ENCODE measurements at regions not wholly inside any gene's neighbourhood (a gene's known extent, or its start where the extent isn't known, plus 50 kb on each side); places are given as distances from the start of the nearest gene placed in this dataset.

DNA sequence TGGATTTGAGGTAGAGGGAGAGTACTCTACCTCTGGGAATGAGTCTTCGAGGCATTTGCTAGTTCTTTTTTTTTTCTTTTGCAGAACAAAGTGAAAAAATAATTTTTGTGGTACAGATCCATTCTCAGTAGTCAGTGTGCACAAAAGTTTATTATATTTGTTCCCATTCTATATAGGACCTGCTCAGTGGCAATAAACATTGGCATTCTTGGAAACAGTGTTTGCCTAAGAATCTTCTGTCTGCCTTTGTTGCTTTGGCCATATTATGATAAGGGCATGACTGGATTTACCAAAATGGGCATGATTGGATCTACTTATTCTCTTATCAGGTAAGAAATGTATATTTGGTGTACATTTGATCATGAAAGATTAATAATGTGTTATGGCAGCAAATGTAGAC, 583.3 kb downstream of the PLCL1 start:
- Mint-ChIP-seq H3K4me1 (peaks cover 9% of the 10 kb centered on the region), H3K9me3 (no peaks in the 10 kb centered on the region), H3K36me3 (no peaks in the 10 kb centered on the region), H3K27ac (no peak overlapping the region), H3K4me3 (no peak overlapping the region), H3K27me3 (peaks cover 23% of the 10 kb centered on the region)
- no peak for DNase-seq

DNA sequence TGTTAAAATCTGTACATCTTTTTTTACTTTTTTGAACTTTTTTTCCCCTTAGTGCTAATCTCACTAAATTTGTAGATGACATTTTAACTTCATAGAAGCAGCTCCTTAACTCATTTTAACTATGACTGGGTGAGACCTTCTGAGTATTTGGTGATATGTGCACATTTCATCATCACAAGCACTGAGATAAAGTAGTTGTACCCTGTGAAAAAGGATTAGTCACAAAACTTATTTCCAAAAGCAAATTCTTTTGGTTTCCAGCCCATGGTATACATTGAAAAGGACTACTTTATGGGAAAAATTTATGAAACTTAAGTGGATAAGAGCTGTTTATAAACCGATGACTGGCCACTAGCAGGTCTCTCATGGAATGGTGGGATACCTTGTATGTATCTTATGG, 581.5 kb downstream of the PLCL1 start:
- Mint-ChIP-seq H3K9me3 (no peaks in the 10 kb centered on the region), H3K4me1 (peaks cover 9% of the 10 kb centered on the region), H3K4me3 (no peak overlapping the region), H3K27ac (no peak overlapping the region), H3K27me3 (peaks cover 34% of the 10 kb centered on the region), H3K36me3 (no peaks in the 10 kb centered on the region)
- no peak for DNase-seq

DNA sequence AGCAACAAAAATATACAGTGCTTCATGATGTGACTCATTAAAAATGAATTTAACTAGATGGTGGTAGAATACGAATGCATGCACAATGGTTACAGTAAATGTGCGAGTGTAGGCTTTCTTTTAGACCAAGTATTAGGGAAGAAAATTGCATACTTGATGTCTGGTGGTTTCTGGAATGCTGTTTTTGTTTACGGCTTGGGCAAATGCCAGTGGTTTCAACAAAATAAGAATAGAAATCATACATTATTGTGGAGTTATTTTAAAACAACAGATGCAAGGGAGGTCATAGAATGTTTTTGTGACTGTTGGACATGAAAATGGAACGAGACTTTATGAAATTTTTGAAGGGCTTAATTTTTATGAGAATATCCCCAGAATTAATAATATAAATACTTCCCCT, 580.9 kb downstream of the PLCL1 start:
- no peak overlapping the region for H3K4me3 Mint-ChIP-seq
- peaks cover 34% of the 10 kb centered on the region for H3K27me3 Mint-ChIP-seq
- H3K4me1 Mint-ChIP-seq = peaks cover 9% of the 10 kb centered on the region
- no peaks in the 10 kb centered on the region for H3K36me3 Mint-ChIP-seq
- DNase-seq = no peak
- H3K27ac Mint-ChIP-seq = no peak overlapping the region
- no peaks in the 10 kb centered on the region for H3K9me3 Mint-ChIP-seq

DNA sequence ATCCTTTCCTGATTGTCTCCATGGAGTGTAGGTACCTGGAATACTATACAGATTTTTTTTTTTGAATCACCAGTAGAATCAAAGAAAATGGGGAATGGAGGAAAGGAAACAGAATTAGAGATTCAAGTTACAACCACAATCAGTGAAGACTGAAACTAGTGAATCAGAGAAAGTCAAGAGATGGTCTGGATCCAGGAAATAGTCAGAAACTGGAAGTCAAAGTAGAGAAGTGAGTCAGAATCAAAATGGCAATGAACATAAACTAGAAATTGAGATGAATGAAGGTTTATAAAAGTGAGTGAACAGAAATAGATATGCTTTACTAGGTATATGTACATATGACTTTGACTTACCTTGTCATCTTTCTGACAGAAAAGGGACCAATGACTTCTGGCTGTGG, 579.0 kb downstream of the PLCL1 start:
- peaks cover 9% of the 10 kb centered on the region for H3K4me1 Mint-ChIP-seq
- H3K4me3 Mint-ChIP-seq = no peak overlapping the region
- H3K36me3 Mint-ChIP-seq = no peaks in the 10 kb centered on the region
- H3K27me3 Mint-ChIP-seq = peaks cover 34% of the 10 kb centered on the region
- H3K27ac Mint-ChIP-seq = no peak overlapping the region
- DNase-seq = no peak
- no peaks in the 10 kb centered on the region for H3K9me3 Mint-ChIP-seq

DNA sequence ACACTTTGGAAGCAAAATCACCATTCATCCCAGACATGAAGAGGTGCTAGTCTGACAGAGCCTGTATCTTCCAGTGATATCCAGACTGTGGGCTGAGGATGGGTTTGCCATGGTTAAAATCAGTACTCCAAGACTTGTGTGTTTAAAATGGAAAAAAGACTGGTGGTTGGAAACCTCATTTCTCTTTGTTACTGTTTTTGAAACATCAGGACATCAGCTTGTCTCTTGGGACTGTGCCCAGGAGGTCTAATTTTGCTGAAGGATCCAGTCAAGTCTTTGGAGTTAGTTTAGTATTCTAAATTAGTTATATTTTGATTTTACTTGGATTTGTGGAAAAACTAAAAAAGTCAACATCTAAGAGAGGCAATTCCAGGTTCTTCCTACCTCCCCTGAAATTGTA, 578.4 kb downstream of the PLCL1 start:
- Mint-ChIP-seq H3K27me3 (peaks cover 34% of the 10 kb centered on the region), H3K4me3 (no peak overlapping the region), H3K36me3 (no peaks in the 10 kb centered on the region), H3K27ac (no peak overlapping the region), H3K9me3 (no peaks in the 10 kb centered on the region), H3K4me1 (peaks cover 9% of the 10 kb centered on the region)
- DNase-seq = no peak

DNA sequence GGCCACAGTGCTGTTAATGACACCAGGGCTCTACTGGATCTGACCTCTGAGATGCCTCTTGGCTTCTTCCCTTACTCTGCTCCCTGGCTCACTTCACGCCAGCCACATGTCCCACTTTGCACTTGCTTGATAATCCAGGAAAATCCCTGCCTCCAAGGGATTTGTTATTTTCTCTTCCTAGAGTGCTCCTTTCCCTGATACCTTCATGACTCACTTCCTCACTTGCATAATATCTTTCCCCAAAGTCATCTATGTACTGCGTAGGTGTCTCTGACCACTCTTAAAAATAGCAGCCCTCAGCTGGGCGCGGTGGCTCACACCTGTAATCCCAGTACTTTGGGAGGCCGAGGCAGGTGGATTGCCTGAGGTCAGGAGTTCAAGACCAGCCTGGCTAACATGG, 572.3 kb downstream of the PLCL1 start:
- Mint-ChIP-seq H3K36me3 (no peaks in the 10 kb centered on the region), H3K9me3 (peaks cover 1% of the 10 kb centered on the region), H3K27ac (no peak overlapping the region)

DNA sequence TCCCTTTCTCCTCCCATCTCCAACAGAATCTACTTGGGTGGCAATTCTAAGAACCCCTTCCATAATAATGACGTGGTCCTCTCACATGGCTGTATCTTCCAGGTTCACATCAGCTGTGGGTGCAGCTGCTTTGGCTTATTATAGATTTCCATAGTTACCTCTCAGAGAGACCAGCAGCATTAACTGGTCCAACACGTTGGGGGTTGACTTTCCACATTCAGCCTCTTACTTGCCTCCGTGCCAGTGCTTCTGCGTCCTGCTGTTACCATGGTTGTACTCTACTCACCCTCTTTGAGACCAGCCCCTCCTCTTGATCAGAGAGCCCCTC, 570.7 kb downstream of the PLCL1 start:
- H3K27me3 Mint-ChIP-seq = peaks cover 37% of the 10 kb centered on the region
- no peak overlapping the region for H3K27ac Mint-ChIP-seq
- peaks cover 1% of the 10 kb centered on the region for H3K9me3 Mint-ChIP-seq
- H3K4me3 Mint-ChIP-seq = no peak overlapping the region
- peaks cover 12% of the 10 kb centered on the region for H3K4me1 Mint-ChIP-seq
- no peaks in the 10 kb centered on the region for H3K36me3 Mint-ChIP-seq
- DNase-seq = no peak

More for the DNA sequence above, 572.3 kb downstream of the PLCL1 start:
- Mint-ChIP-seq H3K27me3 (peaks cover 37% of the 10 kb centered on the region), H3K4me1 (peaks cover 7% of the 10 kb centered on the region), H3K4me3 (no peak overlapping the region)
- DNase-seq = no peak

DNA sequence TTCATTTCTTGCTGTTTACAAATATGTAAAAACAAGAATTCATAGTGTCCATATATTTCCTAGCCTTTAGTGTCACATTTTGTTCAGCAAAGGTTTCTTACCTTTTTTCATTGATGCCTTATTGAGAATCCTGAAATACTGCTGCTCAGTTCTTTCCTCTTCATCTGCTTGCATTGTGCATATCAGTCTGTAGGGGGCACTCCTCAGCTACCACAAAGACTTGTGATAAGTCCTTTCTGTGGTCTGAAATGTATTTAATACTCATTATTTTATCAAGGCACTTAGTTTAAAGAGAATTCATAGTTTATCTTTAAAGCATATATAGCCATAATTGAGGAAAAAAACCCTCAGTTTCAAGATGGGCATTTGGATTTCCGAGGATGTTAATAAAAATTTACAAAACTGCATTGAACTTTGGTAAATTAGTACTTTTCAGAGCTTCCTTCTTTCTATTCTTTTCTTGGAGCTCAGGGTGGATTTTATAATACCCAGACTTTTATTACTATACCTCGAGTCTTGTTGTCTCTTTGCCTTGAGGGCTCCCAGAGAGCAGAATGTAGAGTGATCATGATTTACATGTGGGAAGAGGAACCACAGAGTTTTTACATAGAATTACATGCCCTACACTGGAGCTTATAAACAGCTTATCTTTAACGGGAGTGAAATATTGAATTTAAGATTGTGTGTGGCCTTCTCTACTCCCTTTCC, 570.1 kb downstream of the PLCL1 start:
- DNase-seq = peak; percentile 24
- no peaks in the 10 kb centered on the region for H3K36me3 Mint-ChIP-seq
- no peak overlapping the region for H3K27ac Mint-ChIP-seq
- H3K27me3 Mint-ChIP-seq = peaks cover 37% of the 10 kb centered on the region
- peaks cover 1% of the 10 kb centered on the region for H3K9me3 Mint-ChIP-seq
- H3K4me3 Mint-ChIP-seq = no peak overlapping the region
- peaks cover 12% of the 10 kb centered on the region for H3K4me1 Mint-ChIP-seq

DNA sequence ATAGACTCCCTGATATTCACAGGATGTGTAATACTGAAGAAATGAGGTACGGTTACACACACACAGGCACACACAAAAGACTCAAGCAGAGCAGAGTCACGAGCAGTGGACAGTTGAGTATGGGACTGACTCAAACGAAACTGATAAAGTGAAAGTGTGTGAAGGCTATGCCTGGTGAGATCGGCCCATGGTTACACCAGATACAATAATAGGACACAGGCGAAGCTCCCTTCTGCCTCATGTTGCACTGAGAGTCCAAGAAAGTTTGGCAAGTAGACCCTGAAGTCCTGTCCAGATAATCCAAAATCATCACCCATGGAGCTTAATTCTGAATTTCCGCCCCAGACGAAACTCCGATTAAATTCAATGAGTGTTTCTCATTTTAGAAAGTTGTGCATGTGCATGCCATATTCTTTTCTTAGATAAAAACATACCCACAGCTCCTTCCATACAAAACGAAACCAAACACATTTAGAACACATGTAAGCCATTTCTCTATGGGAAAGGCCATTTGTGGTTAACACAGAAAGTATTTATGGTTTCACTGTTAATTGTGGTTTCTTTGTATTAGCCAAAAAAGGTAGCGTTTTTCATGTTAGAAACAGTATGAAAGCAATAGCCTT, 567.6 kb downstream of the PLCL1 start:
- Mint-ChIP-seq H3K4me3 (no peak overlapping the region), H3K9me3 (no peaks in the 10 kb centered on the region), H3K27me3 (peaks cover 37% of the 10 kb centered on the region), H3K27ac (no peak overlapping the region), H3K4me1 (peaks cover 12% of the 10 kb centered on the region), H3K36me3 (no peaks in the 10 kb centered on the region)
- DNase-seq = no peak

DNA sequence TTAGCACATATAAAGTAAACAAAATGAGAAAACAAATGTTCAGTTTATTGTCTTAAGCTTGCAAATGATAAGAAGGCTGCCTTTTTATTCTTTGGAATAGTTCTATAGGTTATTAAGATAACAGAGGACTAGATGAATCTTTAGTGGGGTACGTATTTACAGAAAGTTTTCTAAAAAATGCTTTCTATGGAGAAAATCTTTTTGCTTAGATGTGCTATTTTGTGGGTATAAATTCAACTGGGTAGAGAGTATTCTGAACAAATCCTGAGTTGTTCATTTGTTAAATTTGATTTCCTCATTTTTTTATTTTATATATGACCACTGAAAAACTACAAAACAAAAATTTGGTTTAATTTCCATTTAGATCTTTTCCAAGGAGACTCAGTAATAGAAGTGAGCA, 566.9 kb downstream of the PLCL1 start:
- Mint-ChIP-seq H3K9me3 (no peaks in the 10 kb centered on the region), H3K36me3 (no peaks in the 10 kb centered on the region), H3K4me1 (peaks cover 12% of the 10 kb centered on the region), H3K4me3 (no peak overlapping the region), H3K27ac (no peak overlapping the region), H3K27me3 (peaks cover 31% of the 10 kb centered on the region)
- DNase-seq = no peak

DNA sequence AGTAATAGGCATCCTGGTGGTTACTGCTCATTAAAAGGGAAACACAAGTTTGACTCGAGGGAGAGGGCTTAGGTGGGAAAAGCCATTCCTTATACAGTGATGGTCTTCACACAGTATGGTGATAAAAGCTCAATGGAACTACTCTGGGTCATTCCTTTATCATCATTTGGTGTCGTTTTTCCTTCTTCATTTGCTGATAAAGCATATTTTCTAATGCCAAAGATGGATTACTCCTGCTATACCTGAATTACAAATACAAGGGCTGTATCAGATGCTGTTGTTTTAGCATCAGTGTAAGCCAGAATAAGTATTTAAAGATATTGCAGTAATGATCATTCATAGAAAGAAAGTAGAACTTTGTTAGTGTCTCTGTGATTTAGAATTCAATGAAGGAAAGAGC, 563.7 kb downstream of the PLCL1 start:
- no peak for DNase-seq
- H3K27me3 Mint-ChIP-seq = peaks cover 14% of the 10 kb centered on the region
- H3K9me3 Mint-ChIP-seq = no peaks in the 10 kb centered on the region
- peaks cover 12% of the 10 kb centered on the region for H3K4me1 Mint-ChIP-seq
- no peak overlapping the region for H3K27ac Mint-ChIP-seq
- no peaks in the 10 kb centered on the region for H3K36me3 Mint-ChIP-seq
- H3K4me3 Mint-ChIP-seq = no peak overlapping the region

DNA sequence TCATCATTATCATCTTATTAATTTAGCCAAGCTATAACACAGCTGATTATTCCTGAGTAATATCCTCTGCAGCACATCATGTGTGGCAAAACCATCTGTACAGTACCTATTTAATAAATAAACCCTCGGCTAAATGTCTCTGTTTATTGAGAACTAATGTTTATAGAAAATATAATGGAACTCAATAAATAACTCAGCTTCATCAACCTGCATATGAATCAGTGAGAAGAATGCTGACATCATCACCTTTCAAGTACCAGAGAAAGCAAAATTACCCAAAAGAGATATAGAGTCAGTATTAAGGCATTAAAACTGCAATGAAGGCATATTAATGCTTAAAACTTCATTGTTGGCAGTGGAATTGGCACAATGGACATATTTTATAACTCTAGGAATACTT, 558.3 kb downstream of the PLCL1 start:
- no peak overlapping the region for H3K4me3 Mint-ChIP-seq
- H3K27ac Mint-ChIP-seq = no peak overlapping the region
- H3K27me3 Mint-ChIP-seq = peaks cover 12% of the 10 kb centered on the region
- no peaks in the 10 kb centered on the region for H3K36me3 Mint-ChIP-seq
- no peak for DNase-seq
- no peaks in the 10 kb centered on the region for H3K9me3 Mint-ChIP-seq
- H3K4me1 Mint-ChIP-seq = no peaks in the 10 kb centered on the region

DNA sequence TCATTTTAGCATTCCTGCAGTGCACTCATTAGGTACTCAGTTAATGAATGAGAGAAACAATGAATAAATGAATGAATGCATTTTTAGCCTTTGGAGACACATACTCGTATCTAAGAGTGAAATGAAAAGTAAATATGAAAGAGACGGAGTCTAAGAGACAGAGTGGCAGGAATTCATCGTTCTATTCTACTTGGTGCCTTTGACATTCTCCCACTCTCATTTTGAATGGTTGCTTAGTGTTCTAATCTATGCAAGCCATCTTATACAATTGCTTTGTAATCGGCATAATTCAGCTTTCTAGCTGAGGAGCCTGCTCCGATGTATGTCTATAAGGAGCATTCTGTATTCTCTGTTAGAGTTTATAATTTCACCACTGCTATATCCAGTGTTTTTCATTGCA, 554.9 kb downstream of the PLCL1 start:
- Mint-ChIP-seq H3K27me3 (peaks cover 23% of the 10 kb centered on the region), H3K9me3 (no peaks in the 10 kb centered on the region), H3K27ac (no peak overlapping the region), H3K4me1 (no peaks in the 10 kb centered on the region), H3K36me3 (no peaks in the 10 kb centered on the region), H3K4me3 (no peak overlapping the region)
- DNase-seq = no peak

DNA sequence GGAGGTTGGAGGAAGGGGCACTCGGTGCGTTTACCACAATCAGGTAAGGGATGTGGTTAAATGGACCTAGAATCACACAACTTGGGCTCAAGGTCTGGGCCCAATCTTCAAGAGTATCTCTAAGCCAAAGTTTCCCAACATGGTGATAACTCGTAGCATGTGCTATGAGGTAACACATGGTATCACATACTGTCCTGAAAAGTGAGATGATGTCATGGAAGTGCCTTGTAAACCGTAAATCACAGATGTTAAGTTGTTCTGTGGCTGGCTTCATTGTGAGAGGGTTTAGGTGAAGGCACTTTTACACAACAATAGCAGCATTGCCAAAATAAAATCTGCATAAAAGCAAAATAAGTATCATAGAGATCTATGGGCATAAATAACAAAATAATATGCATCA, 551.8 kb downstream of the PLCL1 start:
- Mint-ChIP-seq H3K9me3 (no peaks in the 10 kb centered on the region), H3K4me3 (no peak overlapping the region), H3K36me3 (no peaks in the 10 kb centered on the region), H3K27me3 (peaks cover 40% of the 10 kb centered on the region), H3K27ac (no peak overlapping the region), H3K4me1 (no peaks in the 10 kb centered on the region)
- no peak for DNase-seq

DNA sequence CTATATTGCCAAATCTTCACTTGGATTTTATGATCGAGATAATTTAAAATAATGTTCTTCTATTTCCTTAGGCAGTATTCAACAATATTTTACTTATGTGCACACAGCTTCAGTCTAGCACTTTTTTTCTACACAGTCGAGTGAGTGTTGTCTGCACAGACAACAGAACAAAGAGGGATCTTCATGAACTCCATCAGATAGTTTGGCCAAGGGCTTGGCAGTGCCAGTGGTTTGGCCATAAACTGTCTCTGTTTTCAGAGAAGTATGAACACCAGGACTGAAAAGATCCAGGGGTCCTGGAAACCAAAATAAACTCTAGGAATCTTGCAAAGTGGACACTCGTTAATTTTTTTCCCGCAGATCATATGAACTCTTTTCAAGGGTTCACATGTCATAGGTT, 547.3 kb downstream of the PLCL1 start:
- Mint-ChIP-seq H3K27me3 (peaks cover 27% of the 10 kb centered on the region), H3K36me3 (no peaks in the 10 kb centered on the region), H3K4me3 (no peak overlapping the region), H3K27ac (no peak overlapping the region), H3K9me3 (no peaks in the 10 kb centered on the region), H3K4me1 (peaks cover 2% of the 10 kb centered on the region)
- no peak for DNase-seq

DNA sequence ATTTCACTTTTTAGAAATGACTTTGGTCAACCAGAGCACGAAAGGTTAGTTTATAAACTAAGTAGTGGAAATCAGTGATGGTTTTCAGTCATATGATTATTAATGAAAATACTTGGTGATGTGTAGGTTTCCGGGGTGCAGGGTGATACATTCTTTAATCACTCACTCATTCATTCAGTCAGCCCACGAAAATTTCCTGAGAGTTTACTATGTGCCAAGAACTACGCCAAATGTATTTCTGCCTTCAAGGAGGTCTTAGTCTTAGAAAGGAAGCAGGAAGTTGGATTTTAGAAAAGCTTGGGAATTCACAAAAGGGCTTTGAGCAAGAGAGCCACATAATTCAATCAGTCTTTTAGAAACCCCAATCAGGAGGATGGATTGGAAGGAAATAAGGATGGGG, 543.6 kb downstream of the PLCL1 start:
- Mint-ChIP-seq H3K4me1 (peaks cover 2% of the 10 kb centered on the region), H3K27me3 (peaks cover 20% of the 10 kb centered on the region), H3K4me3 (no peak overlapping the region), H3K27ac (no peak overlapping the region), H3K36me3 (no peaks in the 10 kb centered on the region), H3K9me3 (no peaks in the 10 kb centered on the region)
- no peak for DNase-seq
